GM12874 (cell line): ENCODE measurements at regions not wholly inside any gene's neighbourhood (a gene's known extent, or its start where the extent isn't known, plus 50 kb on each side); places are given as distances from the start of the nearest gene placed in this dataset.

Source experiments
- TF ChIP-seq, protein P1 (sequence below): IDR thresholded peaks from 2 replicates; pipeline ENCODE4 v1.5.1; 2011; ENCODE audit warnings: low read depth, mild to moderate bottlenecking, control low read depth, low read length, moderate library complexity; ENCODE audit not compliant: insufficient read depth

DNA sequence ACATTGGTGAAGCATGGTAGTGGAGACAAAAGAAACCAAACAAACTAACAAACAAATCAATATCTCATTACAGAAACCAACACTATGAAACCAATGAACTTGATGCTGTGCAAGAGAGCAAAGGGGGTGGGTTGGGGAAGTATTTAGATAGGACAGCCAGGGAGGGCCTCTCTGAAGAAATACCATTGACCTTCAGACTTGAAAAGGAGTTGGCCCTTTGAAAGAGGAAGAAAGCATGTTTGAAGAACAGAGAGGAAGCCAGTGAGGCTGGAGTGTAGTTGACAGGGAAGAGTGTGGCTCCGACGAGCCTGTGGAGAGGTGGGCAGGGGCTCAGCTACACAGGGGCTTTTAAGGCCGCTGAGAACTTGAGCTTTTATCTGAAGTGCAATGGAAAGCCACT is 151.0 kb upstream of the GATA6 start:
- TF ChIP-seq, protein P1, sequence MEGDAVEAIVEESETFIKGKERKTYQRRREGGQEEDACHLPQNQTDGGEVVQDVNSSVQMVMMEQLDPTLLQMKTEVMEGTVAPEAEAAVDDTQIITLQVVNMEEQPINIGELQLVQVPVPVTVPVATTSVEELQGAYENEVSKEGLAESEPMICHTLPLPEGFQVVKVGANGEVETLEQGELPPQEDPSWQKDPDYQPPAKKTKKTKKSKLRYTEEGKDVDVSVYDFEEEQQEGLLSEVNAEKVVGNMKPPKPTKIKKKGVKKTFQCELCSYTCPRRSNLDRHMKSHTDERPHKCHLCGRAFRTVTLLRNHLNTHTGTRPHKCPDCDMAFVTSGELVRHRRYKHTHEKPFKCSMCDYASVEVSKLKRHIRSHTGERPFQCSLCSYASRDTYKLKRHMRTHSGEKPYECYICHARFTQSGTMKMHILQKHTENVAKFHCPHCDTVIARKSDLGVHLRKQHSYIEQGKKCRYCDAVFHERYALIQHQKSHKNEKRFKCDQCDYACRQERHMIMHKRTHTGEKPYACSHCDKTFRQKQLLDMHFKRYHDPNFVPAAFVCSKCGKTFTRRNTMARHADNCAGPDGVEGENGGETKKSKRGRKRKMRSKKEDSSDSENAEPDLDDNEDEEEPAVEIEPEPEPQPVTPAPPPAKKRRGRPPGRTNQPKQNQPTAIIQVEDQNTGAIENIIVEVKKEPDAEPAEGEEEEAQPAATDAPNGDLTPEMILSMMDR, result no peak

DNA sequence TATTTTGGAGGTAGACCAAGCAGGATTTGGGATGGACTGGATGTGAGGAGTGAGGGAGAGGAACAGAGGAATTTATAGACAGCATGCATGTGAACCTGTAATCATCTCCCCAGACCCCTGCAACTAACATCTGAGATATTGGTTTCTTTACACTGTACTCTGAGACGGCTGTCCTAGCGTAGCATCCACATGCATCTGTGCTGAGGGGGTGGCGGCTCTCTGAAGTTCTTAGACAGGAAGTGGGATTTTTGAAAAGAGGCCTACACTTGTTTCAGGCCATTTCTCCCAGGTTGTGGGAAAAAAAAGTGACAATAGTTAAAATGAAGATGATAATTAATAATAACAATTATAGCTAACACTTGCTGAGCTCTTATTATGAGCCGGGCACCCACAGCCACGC is 150.2 kb upstream of the GATA6 start:
- TF ChIP-seq, protein P1, result no peak

DNA sequence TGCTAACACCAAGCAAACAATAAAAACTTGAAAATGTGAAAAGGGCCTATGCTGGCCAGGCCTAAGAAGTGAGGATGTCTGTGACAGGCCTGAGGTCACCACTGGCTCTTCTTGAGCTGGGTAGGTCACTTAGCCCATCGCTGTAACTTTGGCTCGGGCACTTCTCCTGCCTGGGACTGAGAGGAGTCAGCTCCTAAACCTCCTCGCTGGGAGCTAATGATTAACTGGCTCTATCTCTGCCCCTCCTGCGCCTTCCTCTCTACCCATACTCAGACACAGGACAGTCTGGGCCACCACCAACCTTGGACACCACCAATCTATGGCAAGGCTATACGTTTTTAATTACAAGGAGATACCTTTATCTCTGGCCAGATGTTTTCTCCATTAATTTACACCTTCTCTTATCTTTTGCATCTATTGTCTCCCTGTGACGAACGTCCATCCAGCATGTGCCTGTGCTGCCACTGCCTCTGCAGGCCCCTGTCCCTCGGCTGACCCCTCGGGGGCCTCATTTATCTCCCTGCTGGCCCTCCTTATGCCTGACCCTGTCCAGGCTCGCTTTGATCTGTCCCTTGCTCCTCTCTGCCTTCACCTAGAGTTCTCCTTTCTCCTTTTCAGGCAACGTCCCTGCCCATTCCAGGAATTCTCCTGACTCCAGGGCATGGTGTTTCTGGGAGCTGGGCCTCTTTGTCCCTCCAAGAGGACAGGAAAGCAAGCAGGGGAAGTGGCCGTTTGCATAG is 149.1 kb upstream of the GATA6 start:
- TF ChIP-seq, protein P1, result no peak

DNA sequence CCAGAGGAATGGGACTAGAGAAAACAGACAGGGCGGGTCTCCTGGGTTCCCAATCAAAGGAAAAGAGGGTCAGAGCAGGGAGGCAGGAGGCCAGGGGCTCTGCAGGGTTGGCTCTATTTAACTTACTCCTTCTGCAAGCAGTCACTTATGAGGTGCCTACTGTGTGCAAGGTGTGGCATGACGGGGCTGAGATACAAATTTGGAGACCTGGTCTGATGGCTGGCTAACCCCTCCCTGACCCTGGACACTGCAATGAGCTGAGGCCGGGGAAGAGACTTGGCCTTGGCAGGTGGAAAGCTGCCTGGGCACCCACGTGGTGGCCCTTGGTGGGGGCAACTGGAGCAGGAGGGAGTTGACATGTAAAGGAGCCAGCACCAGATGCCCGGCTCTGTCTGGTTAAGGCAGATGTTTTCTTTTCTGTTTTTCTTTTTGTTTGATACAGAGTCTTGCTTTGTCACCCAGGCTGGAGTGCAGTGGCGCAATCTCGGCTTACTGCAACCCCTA is 148.5 kb upstream of the GATA6 start:
- TF ChIP-seq, protein P1, result no peak

DNA sequence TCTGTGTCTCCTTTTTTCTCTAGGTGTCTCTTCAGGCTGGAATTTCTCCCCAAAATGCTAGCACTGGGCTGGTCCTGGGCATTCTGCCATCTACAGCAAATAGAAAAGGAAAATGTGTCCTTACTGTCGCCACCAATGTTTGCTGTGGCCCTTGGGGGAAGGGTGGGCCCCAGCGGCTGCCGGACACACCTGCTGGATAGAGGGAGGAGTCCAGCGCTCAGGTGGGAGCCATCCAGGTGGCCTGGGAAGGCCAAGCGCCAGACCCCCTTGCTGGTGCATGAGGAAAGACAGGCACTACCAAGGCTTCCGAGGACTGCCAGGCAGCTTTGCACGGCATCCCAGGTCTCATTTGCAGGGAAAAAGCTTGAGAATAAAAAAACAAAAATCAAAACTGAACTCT is 147.7 kb upstream of the GATA6 start:
- TF ChIP-seq, protein P1, result no peak

DNA sequence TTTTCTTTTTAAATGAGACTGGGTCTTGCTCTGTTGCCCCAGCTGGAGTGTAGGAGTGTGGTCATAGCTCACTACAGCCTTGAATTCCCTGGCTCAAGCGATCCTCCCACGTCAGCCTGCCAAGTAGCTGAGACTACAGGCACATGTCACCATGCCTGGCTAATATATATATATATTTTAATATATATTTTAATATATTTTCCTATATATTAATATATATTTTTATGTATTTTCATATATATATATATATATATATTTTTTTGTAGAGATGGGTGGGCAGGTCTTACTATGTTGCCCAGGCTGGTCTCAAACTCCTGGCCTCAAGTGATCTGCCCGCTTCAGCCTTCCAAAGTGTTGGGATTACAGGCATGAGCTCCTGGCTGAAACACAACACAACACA is 144.5 kb upstream of the GATA6 start:
- TF ChIP-seq, protein P1, result no peak

DNA sequence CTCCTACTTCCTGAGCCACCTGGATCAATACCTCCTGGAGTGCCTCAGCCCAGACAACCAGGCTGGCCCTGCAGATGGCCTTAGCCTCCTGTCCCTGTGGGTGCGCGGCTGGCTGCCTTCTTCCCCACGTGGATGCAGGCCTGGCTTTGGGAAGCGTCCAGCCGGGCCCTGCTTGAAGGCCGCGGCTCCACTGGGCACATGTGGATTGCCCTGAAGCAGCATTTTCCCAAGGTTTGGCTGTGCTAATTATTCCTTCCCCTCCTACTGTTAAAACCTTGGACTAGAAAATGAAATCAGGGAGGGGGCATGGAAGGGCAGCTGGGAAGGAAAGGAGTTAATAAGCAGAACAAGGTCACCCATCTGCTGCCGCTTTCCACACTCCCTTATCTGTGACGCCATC is 143.0 kb upstream of the GATA6 start:
- TF ChIP-seq, protein P1, result no peak
